Stomach smooth muscle (tissue), 2 donors: ENCODE measurements at regions not wholly inside any gene's neighbourhood (a gene's known extent, or its start where the extent isn't known, plus 50 kb on each side); places are given as distances from the start of the nearest gene placed in this dataset.
A peak's percentile ranks its signal among the peaks of the same experiment; 100 is the strongest.

Experiments used
- H3K27ac ChIP-seq: one replicate; pipeline ENCODE4 v1.7.0; 2013; ENCODE audit warnings: mild to moderate bottlenecking, low read length, inconsistent platforms
- H3K27me3 ChIP-seq, 2 donors: one replicate each; pipeline ENCODE4 v1.7.0; 2013; ENCODE audit warnings: low read length in 2 of 2; ENCODE audit not compliant: insufficient read depth in 2 of 2, control insufficient read depth in 1 of 2
- H3K36me3 ChIP-seq, 2 donors: one replicate each; pipeline ENCODE4 v1.7.0; 2013; ENCODE audit warnings: low read length in 2 of 2; ENCODE audit not compliant: control insufficient read depth in 2 of 2, insufficient read depth in 2 of 2
- H3K4me1 ChIP-seq: one replicate; pipeline ENCODE4 v1.7.0; 2013; ENCODE audit warnings: low read length; ENCODE audit not compliant: control insufficient read depth, insufficient read depth
- H3K4me3 ChIP-seq, 2 donors: one replicate each; pipeline ENCODE4 v1.7.0; 2013; ENCODE audit warnings: low read length in 2 of 2
- H3K9ac ChIP-seq, 2 donors: one replicate each; pipeline ENCODE4 v1.7.0; 2013; ENCODE audit warnings: low read length in 2 of 2, mild to moderate bottlenecking in 1 of 2
- H3K9me3 ChIP-seq, 2 donors: one replicate each; pipeline ENCODE4 v1.7.0; 2013; ENCODE audit warnings: low read length in 2 of 2; ENCODE audit not compliant: control insufficient read depth in 2 of 2
- donor health status: healthy.
- donor health status: Pancreatic carcinoma.

- H3K9ac ChIP-seq: no peak overlapping the region
- no peak overlapping the region for H3K4me3 ChIP-seq
- H3K27ac ChIP-seq: no peak overlapping the region
- peaks cover 0 to 4% of the 10 kb centered on the region in 2 donors for H3K9me3 ChIP-seq
- no peaks in the 10 kb centered on the region for H3K36me3 ChIP-seq
- peaks cover 5% of the 10 kb centered on the region for H3K4me1 ChIP-seq
- no peaks in the 10 kb centered on the region for H3K27me3 ChIP-seq
These were observed 509.2 kb downstream of the CETN3 start for GRCh38 chr5:89900346-89900745.

- H3K4me1 ChIP-seq: peaks cover 5% of the 10 kb centered on the region
- H3K27ac ChIP-seq: no peak overlapping the region
- no peaks in the 10 kb centered on the region for H3K27me3 ChIP-seq
- no peaks in the 10 kb centered on the region for H3K36me3 ChIP-seq
- peaks cover 0 to 4% of the 10 kb centered on the region in 2 donors for H3K9me3 ChIP-seq
- H3K9ac ChIP-seq: no peak overlapping the region
- no peak overlapping the region for H3K4me3 ChIP-seq
These were observed 510.0 kb downstream of the CETN3 start for GRCh38 chr5:89899559-89899958.

- Histone ChIP-seq H3K9ac (no peak overlapping the region), H3K4me1 (no peaks in the 10 kb centered on the region), H3K27ac (no peak overlapping the region), H3K9me3 (peaks cover 3 to 9% of the 10 kb centered on the region in 2 donors), H3K27me3 (no peaks in the 10 kb centered on the region), H3K36me3 (no peaks in the 10 kb centered on the region), H3K4me3 (no peak overlapping the region)
These were observed 516.0 kb downstream of the CETN3 start for GRCh38 chr5:89893546-89893945.

- H3K4me3 ChIP-seq: no peak overlapping the region
- no peak overlapping the region for H3K9ac ChIP-seq
- H3K27ac ChIP-seq: no peak overlapping the region
- H3K36me3 ChIP-seq: no peaks in the 10 kb centered on the region
- H3K4me1 ChIP-seq: no peaks in the 10 kb centered on the region
- H3K27me3 ChIP-seq: no peaks in the 10 kb centered on the region
- H3K9me3 ChIP-seq: no peaks in the 10 kb centered on the region
These were observed 523.9 kb downstream of the CETN3 start for GRCh38 chr5:89885670-89886069.

GRCh38 chr5:89883967-89884366 lies 525.6 kb downstream of the CETN3 start:
- Histone ChIP-seq H3K4me1 (no peaks in the 10 kb centered on the region), H3K9me3 (no peaks in the 10 kb centered on the region), H3K27me3 (no peaks in the 10 kb centered on the region), H3K36me3 (no peaks in the 10 kb centered on the region), H3K27ac (no peak overlapping the region), H3K9ac (no peak overlapping the region), H3K4me3 (no peak overlapping the region)

GRCh38 chr5:89878140-89879132 lies 531.1 kb downstream of the CETN3 start:
- Histone ChIP-seq H3K9me3 (no peaks in the 10 kb centered on the region), H3K4me3 (no peak overlapping the region), H3K9ac (no peak overlapping the region), H3K27me3 (no peaks in the 10 kb centered on the region), H3K4me1 (no peaks in the 10 kb centered on the region), H3K27ac (no peak overlapping the region), H3K36me3 (no peaks in the 10 kb centered on the region)

GRCh38 chr5:89871906-89872305 lies 537.6 kb downstream of the CETN3 start:
- Histone ChIP-seq H3K36me3 (no peaks in the 10 kb centered on the region), H3K4me1 (no peaks in the 10 kb centered on the region), H3K27ac (no peak overlapping the region), H3K27me3 (no peaks in the 10 kb centered on the region), H3K9ac (no peak overlapping the region), H3K9me3 (no peaks in the 10 kb centered on the region), H3K4me3 (peak overlapping the region in 1 of 2 donors; percentile 4)

GRCh38 chr5:89869346-89869745 lies 540.2 kb downstream of the CETN3 start:
- H3K27ac ChIP-seq: no peak overlapping the region
- no peaks in the 10 kb centered on the region for H3K4me1 ChIP-seq
- H3K27me3 ChIP-seq: no peaks in the 10 kb centered on the region
- H3K4me3 ChIP-seq: no peak overlapping the region
- H3K9ac ChIP-seq: no peak overlapping the region
- H3K9me3 ChIP-seq: no peaks in the 10 kb centered on the region
- no peaks in the 10 kb centered on the region for H3K36me3 ChIP-seq

GRCh38 chr5:89866410-89866809 lies 543.1 kb downstream of the CETN3 start:
- Histone ChIP-seq H3K9ac (no peak overlapping the region), H3K4me3 (no peak overlapping the region), H3K27me3 (no peaks in the 10 kb centered on the region), H3K36me3 (no peaks in the 10 kb centered on the region), H3K4me1 (no peaks in the 10 kb centered on the region), H3K27ac (no peak overlapping the region), H3K9me3 (no peaks in the 10 kb centered on the region)

- Histone ChIP-seq H3K4me3 (no peak overlapping the region), H3K27ac (no peak overlapping the region), H3K9ac (no peak overlapping the region), H3K9me3 (no peaks in the 10 kb centered on the region), H3K27me3 (no peaks in the 10 kb centered on the region), H3K36me3 (no peaks in the 10 kb centered on the region), H3K4me1 (no peaks in the 10 kb centered on the region)
These were observed 544.6 kb downstream of the CETN3 start for GRCh38 chr5:89864941-89865340.

- Histone ChIP-seq H3K36me3 (no peaks in the 10 kb centered on the region), H3K9me3 (no peaks in the 10 kb centered on the region), H3K27ac (no peak overlapping the region), H3K27me3 (no peaks in the 10 kb centered on the region), H3K9ac (no peak overlapping the region), H3K4me1 (no peaks in the 10 kb centered on the region), H3K4me3 (no peak overlapping the region)
These were observed 551.8 kb downstream of the CETN3 start for GRCh38 chr5:89857790-89858189.
